SU-DHL-6 (cell line): ENCODE measurements at regions not wholly inside any gene's neighbourhood (a gene's known extent, or its start where the extent isn't known, plus 50 kb on each side); places are given as distances from the start of the nearest gene placed in this dataset.

Experiments used
- EZH2phosphoT487 ChIP-seq: fragments of 200-600 bp; sonication (generic), shearing (Covaris generic); conservative IDR thresholded peaks from 2 replicates; pipeline ENCODE4 v1.6.1; 2018; ENCODE audit warnings: mild to moderate bottlenecking, antibody characterized with exemption, low read length, moderate library complexity, mixed read lengths
- TF ChIP-seq, protein P1 (sequence below): fragments of 200-600 bp; sonication (generic); IDR thresholded peaks from one replicate; pipeline ENCODE4 v1.5.1; 2017; ENCODE audit warnings: antibody characterized with exemption, mild to moderate bottlenecking, low read length, moderate library complexity; ENCODE audit not compliant: insufficient read depth, poor library complexity, severe bottlenecking

- TF ChIP-seq, protein P1, sequence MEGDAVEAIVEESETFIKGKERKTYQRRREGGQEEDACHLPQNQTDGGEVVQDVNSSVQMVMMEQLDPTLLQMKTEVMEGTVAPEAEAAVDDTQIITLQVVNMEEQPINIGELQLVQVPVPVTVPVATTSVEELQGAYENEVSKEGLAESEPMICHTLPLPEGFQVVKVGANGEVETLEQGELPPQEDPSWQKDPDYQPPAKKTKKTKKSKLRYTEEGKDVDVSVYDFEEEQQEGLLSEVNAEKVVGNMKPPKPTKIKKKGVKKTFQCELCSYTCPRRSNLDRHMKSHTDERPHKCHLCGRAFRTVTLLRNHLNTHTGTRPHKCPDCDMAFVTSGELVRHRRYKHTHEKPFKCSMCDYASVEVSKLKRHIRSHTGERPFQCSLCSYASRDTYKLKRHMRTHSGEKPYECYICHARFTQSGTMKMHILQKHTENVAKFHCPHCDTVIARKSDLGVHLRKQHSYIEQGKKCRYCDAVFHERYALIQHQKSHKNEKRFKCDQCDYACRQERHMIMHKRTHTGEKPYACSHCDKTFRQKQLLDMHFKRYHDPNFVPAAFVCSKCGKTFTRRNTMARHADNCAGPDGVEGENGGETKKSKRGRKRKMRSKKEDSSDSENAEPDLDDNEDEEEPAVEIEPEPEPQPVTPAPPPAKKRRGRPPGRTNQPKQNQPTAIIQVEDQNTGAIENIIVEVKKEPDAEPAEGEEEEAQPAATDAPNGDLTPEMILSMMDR = no peak
- no peak for TF ChIP-seq EZH2phosphoT487
These were observed 178.4 kb downstream of the KCNE4 start for GRCh38 chr2:223230352-223230751.
